Tibial artery (tissue), 4 donors: ENCODE measurements at regions not wholly inside any gene's neighbourhood (a gene's known extent, or its start where the extent isn't known, plus 50 kb on each side); places are given as distances from the start of the nearest gene placed in this dataset.
"Not testable (repeated sequence)": the region's sequence is repeated elsewhere in the genome, so short reads cannot be mapped to it uniquely, and the experiment has no call there.

Experiments
- DNase-seq, 2 donors: peaks; one replicate each; pipeline ENCODE4 v3.0.0-alpha.2; 2019
- H3K27ac ChIP-seq, 2 donors: fragments of 200-600 bp; sonication (generic) in 1 of 2; 1 replicate in 1 of 2; 2 replicates in 1 of 2; pipeline ENCODE4 v1.5.1; 2018 to 2019; ENCODE audit warnings: mild to moderate bottlenecking in 1 of 2
- H3K27me3 ChIP-seq, 2 donors: fragments of 200-600 bp; sonication (generic) in 1 of 2; one replicate each; pipeline versions ENCODE4 v1.5.1 to v1.6.0; 2016 to 2019
- H3K36me3 ChIP-seq, 3 donors: fragments of 200-600 bp; sonication (generic) in 2 of 3; one replicate each; pipeline ENCODE4 v1.5.1; 2016 to 2019; ENCODE audit warnings: mild to moderate bottlenecking in 2 of 3
- H3K4me1 ChIP-seq, 4 donors: fragments of 200-600 bp; sonication (generic) in 2 of 4; 1 replicate in 3 of 4; 2 replicates in 1 of 4; pipeline ENCODE4 v1.5.1; 2016 to 2019
- H3K4me3 ChIP-seq, 2 donors: fragments of 200-600 bp; sonication (generic) in 1 of 2; 1 replicate in 1 of 2; 2 replicates in 1 of 2; pipeline ENCODE4 v1.5.1; 2018 to 2019; ENCODE audit warnings: mild to moderate bottlenecking in 2 of 2
- H3K9me3 ChIP-seq, 3 donors: fragments of 200-600 bp; sonication (generic) in 1 of 3; one replicate each; pipeline ENCODE4 v1.5.1; 2016 to 2019
- CTCF ChIP-seq, 2 experiments: fragments of 200-600 bp in 1 of 2; fragments of 450-650 bp in 1 of 2; IDR thresholded peaks; one replicate each; pipeline ENCODE4 v1.5.1; 2017 to 2019; ENCODE audit warnings: antibody characterized with exemption in 2 of 2, mild to moderate bottlenecking in 1 of 2, moderate library complexity in 1 of 2
- intact Hi-C: fragments of 100-400 bp; cut with DNase I; formaldehyde crosslinking; loops from one replicate; pipeline ENCODE4 v1.15.0; 2023; ENCODE audit warnings: low total_unique reads

GRCh38 chr14:38384741-38385140 is 128.8 kb upstream of the CLEC14A start:
- no peaks in the 10 kb centered on the region for H3K4me1 ChIP-seq
- intact Hi-C loops: no loop called here
- no peaks in the 10 kb centered on the region for H3K36me3 ChIP-seq
- H3K27me3 ChIP-seq: no peaks in the 10 kb centered on the region
- no peak overlapping the region for H3K4me3 ChIP-seq
- no peak for DNase-seq
- no peak for TF ChIP-seq CTCF (IDR thresholded peaks at IDR 0.05)
- no peaks in the 10 kb centered on the region for H3K9me3 ChIP-seq
- H3K27ac ChIP-seq: no peak overlapping the region

DNA sequence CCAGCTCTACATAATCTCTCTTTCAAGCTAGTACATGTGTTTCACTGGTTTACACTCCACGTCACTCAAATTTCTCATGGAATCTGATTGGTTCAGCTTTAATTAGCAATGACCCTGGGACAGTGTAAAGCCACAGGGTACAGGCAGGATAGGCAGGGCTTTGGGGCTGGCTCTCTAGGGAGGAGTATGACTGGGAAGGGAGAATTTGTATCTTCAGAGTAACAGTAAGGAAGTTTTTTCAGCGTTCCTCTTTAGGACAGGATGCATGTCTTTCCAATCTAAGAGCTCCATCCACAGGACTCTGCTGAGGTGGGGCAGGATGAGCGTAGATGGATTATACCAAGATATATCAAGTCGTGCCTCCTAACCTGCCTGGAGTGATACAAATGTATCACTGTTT is 112.0 kb upstream of the CLEC14A start:
- Histone ChIP-seq H3K4me3 (no peak overlapping the region), H3K27me3 (no peaks in the 10 kb centered on the region), H3K27ac (no peak overlapping the region), H3K36me3 (no peaks in the 10 kb centered on the region), H3K4me1 (no peaks in the 10 kb centered on the region), H3K9me3 (no peaks in the 10 kb centered on the region)
- intact Hi-C loops: no loop called here
- no peak for DNase-seq
- TF ChIP-seq CTCF (IDR thresholded peaks at IDR 0.05): no peak

- Histone ChIP-seq H3K9me3 (no peaks in the 10 kb centered on the region), H3K27ac (no peak overlapping the region), H3K27me3 (no peaks in the 10 kb centered on the region), H3K4me1 (no peaks in the 10 kb centered on the region), H3K4me3 (no peak overlapping the region), H3K36me3 (no peaks in the 10 kb centered on the region)
- intact Hi-C loops: no loop called here
- DNase-seq: no peak
- no peak for TF ChIP-seq CTCF (IDR thresholded peaks at IDR 0.05)
These were observed 110.5 kb upstream of the CLEC14A start for GRCh38 chr14:38366374-38366773.

- Histone ChIP-seq H3K36me3 (no peaks in the 10 kb centered on the region), H3K4me1 (peaks cover 0 to 3% (median 0%) of the 10 kb centered on the region in 4 donors), H3K9me3 (no peaks in the 10 kb centered on the region), H3K4me3 (no peak overlapping the region), H3K27ac (no peak overlapping the region), H3K27me3 (no peaks in the 10 kb centered on the region)
- TF ChIP-seq CTCF (IDR thresholded peaks at IDR 0.05): no peak
- intact Hi-C loops: no loop called here
- DNase-seq: no peak
These were observed 107.3 kb upstream of the CLEC14A start for GRCh38 chr14:38363217-38363616.

GRCh38 chr14:38357557-38357956 is 101.7 kb upstream of the CLEC14A start:
- Histone ChIP-seq H3K4me3 (no peak overlapping the region), H3K36me3 (no peaks in the 10 kb centered on the region), H3K4me1 (peaks cover 0 to 15% (median 0%) of the 10 kb centered on the region in 4 donors), H3K27ac (no peak overlapping the region), H3K27me3 (no peaks in the 10 kb centered on the region), H3K9me3 (no peaks in the 10 kb centered on the region)
- DNase-seq: no peak
- no peak for TF ChIP-seq CTCF (IDR thresholded peaks at IDR 0.05)
- intact Hi-C loops: no loop called here

DNA sequence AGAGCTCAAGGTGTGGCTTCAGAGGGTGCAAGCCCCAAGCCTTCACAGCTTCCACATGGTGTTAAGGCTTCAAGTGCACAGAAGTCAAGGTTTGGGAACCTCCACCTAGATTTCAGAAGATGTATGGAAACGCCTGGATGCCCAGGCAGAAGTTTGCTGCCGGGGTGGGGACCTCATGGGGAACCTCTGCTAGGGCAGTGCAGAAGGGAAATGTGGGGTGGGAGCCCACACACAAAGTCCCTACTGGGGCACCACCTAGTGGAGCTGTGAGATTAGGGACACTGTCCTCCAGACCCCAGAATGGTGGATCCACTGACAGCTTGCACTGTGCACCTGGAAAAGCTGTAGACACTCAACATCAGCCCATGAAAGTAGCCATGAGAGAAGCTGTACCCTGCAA is 99.6 kb upstream of the CLEC14A start:
- H3K36me3 ChIP-seq, H3K27me3 ChIP-seq, H3K4me3 ChIP-seq, DNase-seq, H3K9me3 ChIP-seq, H3K27ac ChIP-seq, intact Hi-C loops: not testable (repeated sequence)
- H3K4me1 ChIP-seq: peaks cover 0 to 15% (median 0%) of the 10 kb centered on the region in 4 donors
